ENCODE measurements at regions not wholly inside any gene's neighbourhood (a gene's known extent, or its start where the extent isn't known, plus 50 kb on each side); places are given as distances from the start of the nearest gene placed in this dataset.

DNA sequence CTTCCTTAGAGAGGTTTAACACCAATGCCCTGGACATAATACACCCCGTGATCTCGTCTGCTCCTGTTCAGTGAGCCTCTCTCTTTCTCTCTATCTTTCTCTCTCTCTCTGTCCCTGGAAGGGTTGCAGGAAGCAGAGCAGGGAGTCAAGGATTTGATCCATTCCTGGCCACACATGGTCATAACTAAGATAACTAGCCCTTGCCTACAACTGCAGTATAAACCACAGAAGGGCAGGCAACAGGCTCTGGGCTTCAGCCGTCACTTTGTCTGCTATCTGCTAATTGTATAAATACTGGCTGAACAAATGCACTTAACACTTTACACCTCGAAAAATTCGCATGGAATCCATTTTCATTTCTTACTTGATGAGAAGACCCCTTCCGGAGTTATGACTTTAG, 357.5 kb upstream of the RUNX1 start:
- no peak overlapping the region for H3K27ac ChIP-seq (ENCODE audit: low read depth, low read length)
- WGBS, 3 donors: 73 to 85% (median 81%) methylated on average over 6 of the region's 6 CpGs

GRCh38 chr21:35405981-35406380, 356.9 kb upstream of the RUNX1 start:
- no peak overlapping the region for H3K27ac ChIP-seq (ENCODE audit: low read depth, low read length)

DNA sequence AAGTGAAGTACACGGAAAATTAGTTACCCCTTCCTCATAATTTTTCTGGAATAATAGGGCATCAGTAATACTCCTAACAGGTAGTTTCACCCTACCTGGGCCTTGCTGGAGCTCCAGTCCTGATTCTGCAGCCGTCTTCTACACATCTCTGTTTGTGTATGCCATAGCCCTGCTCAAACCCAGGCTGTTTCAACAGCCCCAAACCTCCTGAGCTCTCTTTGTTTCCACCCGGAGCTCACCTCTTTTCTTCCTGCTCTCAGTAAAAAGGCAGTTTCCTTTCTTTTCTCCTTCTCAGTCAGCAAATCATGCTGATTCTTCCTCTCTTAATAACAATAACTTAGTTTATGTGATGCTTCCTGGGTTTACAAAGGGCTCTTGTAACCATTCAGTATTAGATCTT, 355.1 kb upstream of the RUNX1 start:
- 74 to 83% (median 77%) methylated on average over 3 of the region's 3 CpGs for WGBS, 3 donors

DNA sequence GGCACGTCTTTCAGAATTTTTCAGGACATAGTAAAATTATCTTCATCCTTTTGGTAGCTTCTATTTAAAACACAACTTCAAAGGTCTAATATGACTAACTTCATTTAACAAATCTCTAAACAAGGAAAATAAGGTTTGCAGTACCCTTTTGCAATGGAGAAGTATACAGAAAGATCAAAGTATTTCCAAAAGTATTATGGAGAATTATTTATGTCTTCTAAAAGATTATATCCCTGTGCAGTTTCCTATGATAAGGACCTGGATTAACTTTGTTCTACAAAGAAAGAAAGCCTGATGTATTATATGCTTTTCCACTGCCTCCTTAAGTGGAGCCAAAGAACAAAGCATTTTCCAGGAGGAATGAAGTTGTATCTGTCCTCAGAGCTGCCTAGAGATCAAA, 353.0 kb upstream of the RUNX1 start:
- no peak overlapping the region for H3K27ac ChIP-seq (ENCODE audit: low read depth, low read length)
- 73 to 83% (median 73%) methylated on average over 1 of the region's 1 CpG for WGBS, 3 donors

More for the DNA sequence above, 355.1 kb upstream of the RUNX1 start:
- no peak overlapping the region for H3K27ac ChIP-seq (ENCODE audit: low read depth, low read length)

GRCh38 chr21:35401476-35401875, 352.4 kb upstream of the RUNX1 start:
- no peak overlapping the region for H3K27ac ChIP-seq (ENCODE audit: low read depth, low read length)
- 63 to 80% (median 71%) methylated on average over 4 of the region's 4 CpGs for WGBS, 3 donors

DNA sequence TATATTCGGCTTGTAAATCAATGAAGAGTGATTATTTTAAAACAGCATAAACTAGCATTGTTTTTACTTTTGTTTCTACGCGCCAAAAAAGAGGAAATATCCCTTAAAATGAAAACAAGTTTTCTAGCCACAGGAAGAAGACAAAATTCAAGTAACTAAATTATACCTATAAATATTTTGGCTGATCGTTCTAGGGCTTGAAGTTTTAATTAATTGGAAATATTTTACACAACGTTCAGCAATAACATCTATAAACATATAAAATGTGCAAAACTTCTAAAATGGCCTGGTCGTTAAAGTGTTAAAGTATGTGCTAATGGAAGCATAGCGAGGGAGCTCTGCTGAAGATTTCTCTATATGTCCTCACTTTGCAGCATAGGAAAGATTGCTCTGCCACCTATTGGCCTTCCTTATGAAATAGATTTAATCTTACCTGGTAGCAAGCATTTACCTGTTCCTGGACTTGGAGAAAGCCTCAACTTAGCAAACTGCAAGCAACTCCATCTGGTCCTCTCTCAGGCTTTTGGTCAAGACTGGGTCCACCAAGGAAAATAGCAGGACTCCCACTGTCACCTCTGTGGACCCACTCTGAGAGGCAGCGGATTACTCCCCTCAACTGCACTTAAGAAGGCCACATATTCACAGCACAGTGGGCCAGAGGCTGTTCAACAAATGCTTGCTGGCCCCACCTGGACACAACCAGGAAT, 351.3 kb upstream of the RUNX1 start:
- WGBS, 3 donors: 37 to 43% (median 42%) methylated on average over 8 of the region's 8 CpGs
- no peak overlapping the region for H3K27ac ChIP-seq (ENCODE audit: low read depth, low read length)

DNA sequence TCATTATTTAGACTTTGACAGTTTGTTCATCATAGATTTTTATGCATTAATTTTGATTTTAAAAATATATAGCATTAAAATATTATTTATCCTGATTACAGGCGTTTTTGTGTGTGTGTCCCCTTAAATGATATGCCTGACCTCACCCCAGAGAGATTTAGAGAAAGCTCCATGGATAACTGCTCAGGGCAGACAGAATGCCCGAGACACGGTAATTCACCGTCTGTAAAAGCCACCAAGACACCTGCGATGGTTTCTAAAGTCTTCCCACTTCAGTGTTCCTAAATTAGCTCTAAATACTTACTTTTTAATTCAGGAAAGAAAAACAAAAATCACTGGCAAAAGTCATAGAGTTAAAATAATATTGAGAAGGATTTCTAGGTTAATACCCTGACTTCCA, 350.6 kb upstream of the RUNX1 start:
- 57 to 72% (median 64%) methylated on average over 5 of the region's 5 CpGs for WGBS, 3 donors
- no peak overlapping the region for H3K27ac ChIP-seq (ENCODE audit: low read depth, low read length)

- no peak overlapping the region for H3K27ac ChIP-seq (ENCODE audit: low read depth, low read length)
- 64 to 79% (median 70%) methylated on average over 7 of the region's 7 CpGs for WGBS, 3 donors
Observed at GRCh38 chr21:35399002-35399530, 350.0 kb upstream of the RUNX1 start.

GRCh38 chr21:35398346-35398982, 349.4 kb upstream of the RUNX1 start:
- no peak overlapping the region for H3K27ac ChIP-seq (ENCODE audit: low read depth, low read length)

GRCh38 chr21:35397781-35398180, 348.7 kb upstream of the RUNX1 start:
- H3K27ac ChIP-seq (ENCODE audit: low read depth, low read length): no peak overlapping the region
- 87 to 88% (median 88%) methylated on average over 3 of the region's 3 CpGs for WGBS, 3 donors

GRCh38 chr21:35396655-35397054, 347.6 kb upstream of the RUNX1 start:
- WGBS, 3 donors: 93 to 98% (median 97%) methylated on average over 4 of the region's 4 CpGs
- H3K27ac ChIP-seq (ENCODE audit: low read depth, low read length): no peak overlapping the region

GRCh38 chr21:35395728-35396127, 346.6 kb upstream of the RUNX1 start:
- no peak overlapping the region for H3K27ac ChIP-seq (ENCODE audit: low read depth, low read length)
- WGBS, 3 donors: 48 to 96% (median 52%) methylated on average over 1 of the region's 1 CpG

DNA sequence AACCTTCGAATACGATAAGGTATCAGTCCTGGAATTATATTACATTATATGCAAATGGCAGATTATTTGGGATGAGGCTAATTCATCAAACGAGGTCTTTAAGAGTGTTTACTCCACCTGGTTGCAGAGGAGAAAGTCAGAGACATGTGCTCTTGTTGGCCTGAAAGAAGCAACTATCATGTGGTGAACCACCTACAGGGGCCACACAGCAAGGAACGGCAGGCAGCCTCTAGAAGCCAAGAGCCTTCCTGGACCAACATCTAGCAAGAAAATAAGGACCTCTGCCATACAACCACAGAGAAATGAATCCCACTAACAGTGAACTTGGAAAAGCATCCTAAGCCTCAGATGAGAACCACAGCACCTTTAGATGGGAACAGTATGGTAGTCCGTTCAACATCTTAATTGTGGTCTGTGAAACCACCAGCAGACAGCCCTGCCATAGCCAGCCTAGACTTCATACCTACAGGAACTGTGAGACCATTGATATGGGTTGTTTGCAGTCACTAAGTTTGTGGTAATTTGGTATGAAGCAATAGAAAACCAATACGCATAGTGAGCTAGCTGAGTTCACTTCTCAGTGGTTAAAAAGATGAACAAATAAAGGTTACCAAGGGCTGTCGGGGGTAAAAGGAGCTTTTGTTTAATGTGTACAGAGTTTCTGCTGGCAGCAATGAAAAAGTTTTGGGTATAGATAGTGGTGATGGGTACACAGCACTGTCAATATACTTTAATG, 345.7 kb upstream of the RUNX1 start:
- no peak overlapping the region for H3K27ac ChIP-seq (ENCODE audit: low read depth, low read length)
- WGBS, 3 donors: 76 to 86% (median 79%) methylated on average over 7 of the region's 7 CpGs

- WGBS, 3 donors: 71 to 90% (median 84%) methylated on average over 1 of the region's 1 CpG
Observed at GRCh38 chr21:35394049-35394448, 344.9 kb upstream of the RUNX1 start.

DNA sequence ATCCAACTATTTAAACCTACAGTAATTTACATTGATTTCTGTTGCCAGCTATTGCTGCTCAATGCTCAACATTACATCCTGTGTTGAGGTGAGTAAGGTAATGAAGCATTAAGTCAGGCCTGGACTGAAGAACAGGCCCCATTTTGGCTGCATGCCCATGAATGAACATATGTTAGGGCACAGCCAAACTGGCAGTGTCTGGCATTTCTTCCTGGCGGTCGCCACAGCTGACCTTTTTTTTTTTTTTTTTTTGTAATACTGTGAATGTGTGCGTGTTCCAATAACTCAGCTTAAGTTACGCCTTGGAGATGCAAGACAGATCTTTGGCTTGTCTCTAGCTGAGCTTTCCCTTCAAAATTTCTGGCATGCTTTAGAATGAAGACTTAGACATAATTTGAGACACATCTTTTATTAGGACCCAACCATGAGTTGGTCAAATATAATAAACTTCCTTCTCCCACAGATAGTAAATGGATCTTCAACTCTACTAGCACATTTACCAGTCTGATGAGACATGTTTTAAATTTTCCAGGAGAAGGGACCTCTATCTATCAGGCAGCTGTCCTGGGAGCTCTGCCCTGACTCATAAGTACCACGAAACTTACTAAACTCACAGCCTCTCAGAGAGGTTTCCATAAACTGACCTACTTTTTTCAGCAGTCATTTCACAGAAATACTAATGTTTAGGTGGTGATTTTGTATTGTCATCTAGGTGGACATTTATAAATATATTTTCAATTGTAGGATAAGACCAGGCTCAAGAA, 341.1 kb upstream of the RUNX1 start:
- 78 to 83% (median 82%) methylated on average over 5 of the region's 5 CpGs for WGBS, 3 donors
- H3K27ac ChIP-seq (ENCODE audit: low read depth, low read length): no peak overlapping the region

More at GRCh38 chr21:35394049-35394448, 344.9 kb upstream of the RUNX1 start:
- no peak overlapping the region for H3K27ac ChIP-seq (ENCODE audit: low read depth, low read length)

- no peak overlapping the region for H3K27ac ChIP-seq (ENCODE audit: low read depth, low read length)
- 79 to 88% (median 82%) methylated on average over 4 of the region's 4 CpGs for WGBS, 3 donors
Observed at GRCh38 chr21:35386491-35387079, 337.5 kb upstream of the RUNX1 start.

DNA sequence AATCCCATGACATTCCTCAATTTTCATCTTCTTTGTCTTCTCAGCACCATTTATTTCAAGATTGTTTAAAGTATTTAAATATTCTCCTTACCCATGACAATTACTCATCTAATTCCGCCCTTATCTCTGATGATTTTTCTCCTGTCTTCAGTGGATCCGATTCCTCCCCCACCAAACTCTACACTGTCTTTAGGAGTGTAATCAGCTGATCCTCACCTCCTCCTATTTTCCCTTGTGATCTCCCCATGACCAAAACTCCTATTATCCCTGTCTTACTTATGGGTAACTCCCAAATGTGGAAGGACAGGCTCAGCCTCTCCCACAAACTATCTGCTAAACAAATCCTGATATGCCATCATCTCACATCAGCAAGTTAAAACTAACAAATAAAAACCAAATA, 335.3 kb upstream of the RUNX1 start:
- WGBS, 3 donors: 73 to 88% (median 84%) methylated on average over 2 of the region's 2 CpGs

GRCh38 chr21:35382696-35383095, 333.6 kb upstream of the RUNX1 start:
- 86 to 94% (median 93%) methylated on average over 6 of the region's 6 CpGs for WGBS, 3 donors

More for the DNA sequence above, 335.3 kb upstream of the RUNX1 start:
- H3K27ac ChIP-seq (ENCODE audit: low read depth, low read length): no peak overlapping the region

More at GRCh38 chr21:35382696-35383095, 333.6 kb upstream of the RUNX1 start:
- no peak overlapping the region for H3K27ac ChIP-seq (ENCODE audit: low read depth, low read length)
